Psoas muscle (tissue), 7 donors: ENCODE measurements at regions not wholly inside any gene's neighbourhood (a gene's known extent, or its start where the extent isn't known, plus 50 kb on each side); places are given as distances from the start of the nearest gene placed in this dataset.

Experiments
- ATAC-seq, 4 donors: fragments of 200-7000 bp; cut with Tn5 transposase; one replicate each; pipeline ENCODE4 v1.9.1; 2020; ENCODE audit warnings: moderate library complexity in 3 of 4, mild to moderate bottlenecking in 2 of 4
- DNase-seq, 2 donors: peaks; one replicate each; pipeline ENCODE4 v3.0.0-alpha.2; 2020
- H3K27ac ChIP-seq: fragments of 200-600 bp; one replicate; pipeline ENCODE4 v1.8.0; 2022
- H3K27me3 ChIP-seq, 3 donors: fragments of 200-600 bp in 1 of 3; one replicate each; pipeline versions ENCODE4 v1.6.1 to v1.8.0; 2013 to 2022; ENCODE audit warnings: low read length in 2 of 3, mild to moderate bottlenecking in 2 of 3, moderate library complexity in 1 of 3; ENCODE audit not compliant: insufficient read depth in 3 of 3
- H3K36me3 ChIP-seq, 2 donors: fragments of 200-600 bp in 1 of 2; one replicate each; pipeline versions ENCODE4 v1.6.1 to v1.8.0; 2013 to 2022; ENCODE audit warnings: low read depth in 1 of 2, mild to moderate bottlenecking in 1 of 2, moderate library complexity in 1 of 2; ENCODE audit not compliant: insufficient read depth in 1 of 2
- H3K4me1 ChIP-seq: fragments of 200-600 bp; one replicate; pipeline ENCODE4 v1.8.0; 2022
- H3K4me3 ChIP-seq: fragments of 200-600 bp; one replicate; pipeline ENCODE4 v1.8.0; 2022; ENCODE audit warnings: mild to moderate bottlenecking
- H3K9me3 ChIP-seq: fragments of 200-600 bp; one replicate; pipeline ENCODE4 v1.8.0; 2022
- CTCF ChIP-seq: fragments of 200-600 bp; IDR thresholded peaks from one replicate; pipeline ENCODE4 v1.8.0; 2022; ENCODE audit warnings: antibody characterized with exemption
- WGBS, 3 donors: extraction: QIAGEN DNeasy Blood & Tissue Kit; methylation state at CpG; one replicate each; pipeline versions ENCODE4 v1.1.6 to v1.1.7; 2013; 5-methylcytosine and 5-hydroxymethylcytosine counted together
- intact Hi-C, 2 donors: fragments of 100-400 bp; cut with DNase I; formaldehyde crosslinking; loops; one replicate each; pipeline versions ENCODE4 v1.11.0 to v1.14.2; 2022
- donor health status: healthy with polysubstance abuse.
- donor health status: DM: no; HTN: no; CAD: no; lungs with moderate emphysema.
- donor health status: Bipolar disorder and iron deficiency.
- donor health status: healthy.
- donor health status: DM: yes; HTN: yes; CAD: no.
- donor health status: DM: no; HTN: no; CAD: no.
- donor health status: DM: yes; HTN: yes; CAD: no.

GRCh38 chr9:28888806-28889205, 1315.5 kb upstream of the C9orf72 start:
- H3K27ac ChIP-seq: no peak overlapping the region
- 81 to 85% (median 81%) methylated on average over 1 of the region's 1 CpG for WGBS, 3 donors
- DNase-seq (no peak), ATAC-seq (no peak)
- no peaks in the 10 kb centered on the region for H3K9me3 ChIP-seq
- H3K27me3 ChIP-seq: no peaks in the 10 kb centered on the region
- H3K36me3 ChIP-seq: no peaks in the 10 kb centered on the region
- H3K4me1 ChIP-seq: no peaks in the 10 kb centered on the region
- intact Hi-C loops: no loop called here
- no peak for TF ChIP-seq CTCF
- H3K4me3 ChIP-seq: no peak overlapping the region

- ATAC-seq (no peak), DNase-seq (no peak)
- intact Hi-C loops: no loop called here
- H3K27ac ChIP-seq: no peak overlapping the region
- whole genome bisulfite sequencing, 3 donors: 59 to 69% (median 62%) methylated on average over 1 of the region's 1 CpG
- no peaks in the 10 kb centered on the region for H3K9me3 ChIP-seq
- H3K4me1 ChIP-seq: no peaks in the 10 kb centered on the region
- no peak overlapping the region for H3K4me3 ChIP-seq
- H3K36me3 ChIP-seq: no peaks in the 10 kb centered on the region
- no peaks in the 10 kb centered on the region for H3K27me3 ChIP-seq
- TF ChIP-seq CTCF: no peak
Observed at GRCh38 chr9:28892538-28892937, 1319.3 kb upstream of the C9orf72 start.

- DNase-seq: no peak
- no peak for TF ChIP-seq CTCF
- intact Hi-C loops: no loop called here
- no peak overlapping the region for H3K4me3 ChIP-seq
- no peak overlapping the region for H3K27ac ChIP-seq
- peaks cover 4% of the 10 kb centered on the region for H3K9me3 ChIP-seq
- H3K36me3 ChIP-seq: no peaks in the 10 kb centered on the region
- H3K4me1 ChIP-seq: no peaks in the 10 kb centered on the region
- no peak for ATAC-seq
- no peaks in the 10 kb centered on the region for H3K27me3 ChIP-seq
Observed at GRCh38 chr9:28899267-28899666, 1326.0 kb upstream of the C9orf72 start.

- Histone ChIP-seq H3K4me1 (no peaks in the 10 kb centered on the region), H3K9me3 (peaks cover 4% of the 10 kb centered on the region), H3K27me3 (no peaks in the 10 kb centered on the region), H3K27ac (no peak overlapping the region), H3K36me3 (no peaks in the 10 kb centered on the region), H3K4me3 (no peak overlapping the region)
- DNase-seq (no peak), ATAC-seq (no peak)
- 56 to 69% (median 62%) methylated on average over 6 of the region's 6 CpGs for WGBS, 3 donors
- intact Hi-C loops: loop anchor here in 1 of 2 donors (10.0 kb wide), 1 partner anchor 305 kb away; no protein-coding TSS in a partner anchor
- TF ChIP-seq CTCF: no peak
Observed at GRCh38 chr9:28899926-28900325, 1326.6 kb upstream of the C9orf72 start.

- Histone ChIP-seq H3K4me3 (no peak overlapping the region), H3K27ac (no peak overlapping the region), H3K36me3 (no peaks in the 10 kb centered on the region), H3K9me3 (peaks cover 4% of the 10 kb centered on the region), H3K4me1 (no peaks in the 10 kb centered on the region), H3K27me3 (no peaks in the 10 kb centered on the region)
- TF ChIP-seq CTCF: no peak
- DNase-seq: no peak
- no peak for ATAC-seq
- intact Hi-C loops: loop anchor here in 1 of 2 donors (10.0 kb wide), 1 partner anchor 306 kb away; no protein-coding TSS in a partner anchor
- 0 to 100% (median 89%) methylated on average over 1 of the region's 1 CpG for WGBS, 3 donors
Observed at GRCh38 chr9:28900406-28900805, 1327.1 kb upstream of the C9orf72 start.
